ENCODE measurements at regions not wholly inside any gene's neighbourhood (a gene's known extent, or its start where the extent isn't known, plus 50 kb on each side); places are given as distances from the start of the nearest gene placed in this dataset.

DNA sequence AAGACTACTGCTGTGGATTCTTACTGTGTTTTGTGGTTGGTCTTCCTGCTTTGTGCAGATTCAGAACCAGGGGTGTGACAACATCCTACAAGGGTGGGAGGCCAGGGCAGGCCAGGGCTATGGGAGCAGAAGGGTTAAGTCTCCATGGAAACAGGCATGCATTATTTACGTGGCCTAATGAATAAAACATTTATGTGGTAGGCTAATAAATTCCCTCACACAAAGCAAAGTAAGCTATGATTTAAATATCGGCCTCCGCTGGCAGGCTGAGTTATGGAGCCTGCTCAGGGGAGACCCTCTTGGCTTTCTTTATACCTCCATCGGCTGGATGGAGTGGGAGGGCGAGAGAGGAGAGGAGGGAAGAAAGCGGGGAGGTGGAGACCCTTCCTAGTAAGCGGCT is 230.3 kb upstream of the MVB12B start:
- Histone ChIP-seq H3K4me2 (ENCODE audit: low read length) (no peak overlapping the region), H3K27me3 (ENCODE audit: insufficient read depth, low read length) (peaks cover 5% of the 10 kb centered on the region; the same call in 1 of the 2 replicates), H3K9ac (ENCODE audit: low read length) (no peak overlapping the region), H3K27ac (ENCODE audit: low read depth, low read length) (no peak overlapping the region), H3K4me1 (ENCODE audit: control insufficient read depth in 1 of 2, insufficient read depth in 2 of 2, low read length in 2 of 2) (no peaks in the 10 kb centered on the region), H3K36me3 (ENCODE audit: control insufficient read depth in 1 of 2, insufficient read depth in 2 of 2, low read length in 2 of 2) (no peaks in the 10 kb centered on the region), H3K79me2 (ENCODE audit: insufficient read depth, low read length) (no peaks in the 10 kb centered on the region), H2AFZ (ENCODE audit: low read depth, low read length, poor library complexity, severe bottlenecking) (no peak overlapping the region), H4K20me1 (ENCODE audit: insufficient read depth) (no peaks in the 10 kb centered on the region), H3K9me2 (ENCODE audit: insufficient read depth) (no peaks in the 10 kb centered on the region), H3K4me3 (replicated peaks in 1 of 2; ENCODE audit: low read depth in 1 of 2, low read length in 2 of 2) (no peak overlapping the region), H3K9me3 (ENCODE audit: control insufficient read depth in 1 of 2, insufficient read depth in 1 of 2, low read depth in 1 of 2, low read length in 2 of 2) (no peaks in the 10 kb centered on the region)
- POLR2A ChIA-PET: no interaction called here
- ATAC-seq (no peak), DNase-seq (ENCODE audit: low read depth, low spot score) (no peak)
- CTCF ChIA-PET: no interaction called here
- RAD21 ChIA-PET (ENCODE audit: low non-redundant PET in 1 of 2, low total read pairs in 2 of 2, uncharacterized antibody in 2 of 2, unreplicated experiment in 2 of 2): no interaction called here
- intact Hi-C loops (cut with micrococcal nuclease): no loop called here
- TF ChIP-seq CEBPB (IDR thresholded peaks at IDR 0.05; ENCODE audit: low read depth) (no peak), POLR2A (IDR thresholded peaks at IDR 0.05; ENCODE audit: borderline replicate concordance, extremely low read depth, insufficient read depth, insufficient read length) (no peak), ZFX (IDR thresholded peaks at IDR 0.05) (no peak), CTCF (IDR thresholded peaks at IDR 0.05 in 2 of 3, conservative IDR thresholded peaks at IDR 0.05 in 1 of 3; ENCODE audit: borderline replicate concordance in 1 of 3, insufficient read depth in 1 of 3, low read depth in 2 of 3, low read length in 2 of 3) (no peak), EGR1 (IDR thresholded peaks at IDR 0.05; ENCODE audit: low read depth) (no peak), SIN3A (IDR thresholded peaks at IDR 0.05; ENCODE audit: low read depth) (no peak), YY1 (IDR thresholded peaks at IDR 0.05; ENCODE audit: extremely low read depth, insufficient replicate concordance, low read depth, low read length) (no peak), ZBTB33 (IDR thresholded peaks at IDR 0.05; ENCODE audit: extremely low read depth, insufficient replicate concordance, low read length) (no peak), RAD21 (IDR thresholded peaks at IDR 0.05; ENCODE audit: low read depth) (no peak), SRF (IDR thresholded peaks at IDR 0.05; ENCODE audit: low read depth) (no peak), MAX (IDR thresholded peaks at IDR 0.05) (no peak), ZNF274 (IDR thresholded peaks at IDR 0.05; ENCODE audit: low read depth, low read length) (no peak), FOSL1 (IDR thresholded peaks at IDR 0.05; ENCODE audit: low read depth) (no peak), POLR2AphosphoS5 (IDR thresholded peaks at IDR 0.05; ENCODE audit: low read depth, low read length) (no peak), EZH2phosphoT487 (IDR thresholded peaks at IDR 0.05; ENCODE audit: borderline replicate concordance) (no peak), TCF7L2 (IDR thresholded peaks at IDR 0.05; ENCODE audit: borderline replicate concordance, extremely low read depth, insufficient read depth, insufficient read length) (no peak), CBX3 (IDR thresholded peaks at IDR 0.05; ENCODE audit: low read depth) (no peak), EZH2 (IDR thresholded peaks at IDR 0.05) (no peak)
- TF ChIP-seq, protein P1, sequence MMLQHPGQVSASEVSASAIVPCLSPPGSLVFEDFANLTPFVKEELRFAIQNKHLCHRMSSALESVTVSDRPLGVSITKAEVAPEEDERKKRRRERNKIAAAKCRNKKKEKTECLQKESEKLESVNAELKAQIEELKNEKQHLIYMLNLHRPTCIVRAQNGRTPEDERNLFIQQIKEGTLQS (IDR thresholded peaks at IDR 0.05): no peak
- no TSS peak for BruUV-seq (replicated peaks)

All from HCT116 (cell line).